Left colon (tissue), 2 donors: ENCODE measurements at regions not wholly inside any gene's neighbourhood (a gene's known extent, or its start where the extent isn't known, plus 50 kb on each side); places are given as distances from the start of the nearest gene placed in this dataset.

Experiments
- ATAC-seq: fragments of 200-7000 bp; cut with Tn5 transposase; one replicate; pipeline ENCODE4 v1.9.1; 2020; ENCODE audit warnings: mild to moderate bottlenecking, moderate library complexity
- DNase-seq, 2 donors: peaks; one replicate each; pipeline ENCODE4 v3.0.0-alpha.2; 2020
- intact Hi-C, 2 donors: fragments of 100-400 bp; cut with DNase I in 1 of 2; cut with micrococcal nuclease in 1 of 2; formaldehyde crosslinking; loops; one replicate each; pipeline versions ENCODE4 v1.11.2 to v1.14.0; 2022; cut with DNase I, micrococcal nuclease
- donor health status: DM: no; HTN: no; CAD: no.
- donor health status: DM: yes; HTN: yes; CAD: no.

DNA sequence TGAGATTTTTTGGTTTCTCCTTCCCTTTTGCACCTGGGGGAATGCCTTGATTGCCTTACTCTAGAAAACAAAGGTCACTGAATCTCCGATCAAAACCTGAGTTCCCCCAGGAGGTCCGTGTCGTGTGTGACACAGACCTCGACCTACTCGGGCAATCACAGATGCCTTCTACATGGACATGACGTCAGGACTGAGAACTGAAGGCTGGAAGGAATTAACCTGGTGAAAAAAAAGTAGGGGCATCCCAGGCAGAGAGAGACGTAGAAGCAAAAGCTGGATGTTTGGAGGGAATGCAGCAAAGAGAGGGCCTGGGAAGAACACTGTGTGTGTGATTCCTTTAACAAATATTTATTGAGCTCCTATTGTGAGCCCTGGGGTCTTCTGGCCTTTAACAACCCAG lies 178.0 kb downstream of the PRDM2 start:
- no peak for ATAC-seq
- DNase-seq: no peak
- intact Hi-C loops: no loop called here

- no peak for DNase-seq
- ATAC-seq: no peak
- intact Hi-C loops: no loop called here
Measured at GRCh38 chr1:13878451-13878850, 178.5 kb downstream of the PRDM2 start.

DNA sequence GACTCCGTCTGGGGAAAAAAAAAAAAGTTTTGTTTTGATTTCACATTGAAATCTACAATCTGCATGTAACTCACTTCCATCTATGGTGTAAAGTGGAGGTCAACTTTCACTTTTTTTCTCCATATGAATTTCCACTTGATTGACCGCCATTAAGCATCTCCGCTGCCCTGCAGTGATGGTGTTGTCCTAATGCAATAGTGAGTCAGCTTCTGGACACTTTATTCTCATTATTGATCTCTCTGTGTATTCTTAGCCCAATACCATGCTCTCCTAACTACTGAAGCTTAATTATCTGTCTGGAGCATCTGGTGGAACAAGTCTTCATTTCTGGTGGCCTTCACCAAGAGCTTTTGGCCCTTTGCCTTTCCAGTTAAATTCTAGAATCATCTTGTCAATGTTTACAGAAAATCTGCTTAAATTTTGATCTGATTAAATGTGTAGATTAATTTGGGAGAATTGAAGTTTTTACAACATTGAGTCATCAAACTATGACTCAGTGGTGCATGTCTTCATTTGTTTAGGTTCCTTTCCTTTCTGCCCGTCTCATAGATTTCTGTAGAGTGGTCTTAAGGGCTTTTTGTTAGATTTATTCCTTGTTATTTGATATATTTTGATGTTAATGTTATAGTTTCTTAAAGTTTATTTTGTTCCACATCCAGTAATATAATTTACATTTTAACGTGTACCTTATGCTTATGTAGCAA lies 181.5 kb downstream of the PRDM2 start:
- intact Hi-C loops: no loop called here
- ATAC-seq (no peak), DNase-seq (no peak)

GRCh38 chr1:13888351-13888986 lies 188.5 kb downstream of the PRDM2 start:
- DNase-seq (peak; percentile 67 to 78), ATAC-seq (peak; percentile 78)
- intact Hi-C loops: no loop called here

GRCh38 chr1:13889495-13889894 lies 189.5 kb downstream of the PRDM2 start:
- peak; percentile 68 for ATAC-seq
- no peak for DNase-seq
- intact Hi-C loops: no loop called here

- no peak for DNase-seq
- intact Hi-C loops: no loop called here
- no peak for ATAC-seq
Measured at GRCh38 chr1:13890766-13891165, 190.8 kb downstream of the PRDM2 start.

DNA sequence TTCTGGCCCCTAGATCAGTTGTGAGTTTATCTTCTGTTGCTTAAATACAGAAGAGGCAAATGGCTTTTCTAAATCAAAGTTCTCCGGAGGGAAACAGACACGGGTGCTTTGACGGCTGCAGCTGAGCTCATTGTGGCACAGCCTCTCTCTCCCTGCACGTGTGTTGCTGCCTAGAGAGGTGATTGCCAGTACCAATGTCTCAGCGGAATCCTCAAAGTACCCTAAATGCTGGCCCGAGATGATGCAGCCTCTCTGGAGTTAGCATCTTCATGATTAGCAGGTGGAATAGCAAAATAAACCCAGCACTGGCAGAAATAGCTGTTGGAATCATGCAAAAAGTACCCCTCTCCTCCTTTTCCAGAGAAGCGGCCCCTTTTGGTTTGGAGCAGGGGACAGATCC lies 192.2 kb downstream of the PRDM2 start:
- intact Hi-C loops: no loop called here
- no peak for ATAC-seq
- DNase-seq: no peak

DNA sequence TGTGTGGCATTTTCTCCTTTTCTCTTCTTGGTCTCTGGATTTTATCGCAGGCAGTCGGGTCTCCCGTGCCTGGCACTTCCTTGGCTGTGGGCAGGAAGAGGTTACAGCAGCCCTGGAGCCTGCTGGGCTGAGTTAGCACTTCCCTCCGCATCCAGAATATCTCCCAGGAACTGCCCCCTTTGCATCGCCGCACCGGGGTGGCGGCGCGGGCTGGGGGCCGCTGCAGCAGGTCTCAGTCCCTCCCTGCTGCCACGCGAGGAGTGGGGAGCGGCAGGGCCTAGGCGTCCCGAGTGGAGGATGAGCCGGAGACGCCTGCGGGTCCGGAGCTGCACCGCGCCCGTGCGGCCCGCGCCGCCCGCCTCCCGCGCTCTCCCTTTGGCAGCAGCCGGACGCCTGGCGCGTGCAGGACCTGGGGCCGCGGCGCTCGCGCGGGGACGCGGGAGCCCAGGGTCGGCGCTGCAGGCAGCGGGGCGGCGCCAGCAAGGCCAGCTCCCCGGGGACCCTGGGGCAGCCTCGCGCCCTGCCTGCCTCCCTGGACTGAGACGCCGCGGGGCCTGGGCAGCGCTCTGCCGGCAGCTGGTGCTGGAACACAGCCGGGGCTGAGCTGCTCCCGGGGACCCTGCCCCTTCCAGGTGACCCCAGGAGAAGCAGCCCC lies 192.8 kb downstream of the PRDM2 start:
- DNase-seq (peak in 1 of 2 donors; percentile 25), ATAC-seq (peak; percentile 50)
- intact Hi-C loops: no loop called here

DNA sequence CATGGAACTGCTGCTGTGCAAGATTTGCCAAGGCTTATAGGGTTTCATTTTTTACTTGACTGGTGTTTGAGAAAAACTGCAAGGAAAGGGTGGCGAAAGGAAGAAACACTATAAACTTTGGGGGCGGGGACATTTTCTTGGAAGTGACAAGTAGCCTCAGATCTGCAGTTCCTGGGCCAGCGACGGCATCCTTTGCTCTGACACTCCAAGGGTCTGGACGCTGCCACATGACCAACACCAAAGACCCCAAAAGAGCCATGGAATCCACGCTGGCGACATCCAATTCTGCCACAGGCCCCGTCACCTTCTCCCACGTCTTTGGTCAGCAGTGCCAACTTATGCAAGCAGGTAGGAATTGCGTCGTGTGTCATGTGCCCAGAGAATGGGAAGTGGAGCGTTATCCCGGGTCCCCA lies 193.4 kb downstream of the PRDM2 start:
- intact Hi-C loops: no loop called here
- peak; percentile 19 for ATAC-seq
- peak; percentile 21 to 41 for DNase-seq

DNA sequence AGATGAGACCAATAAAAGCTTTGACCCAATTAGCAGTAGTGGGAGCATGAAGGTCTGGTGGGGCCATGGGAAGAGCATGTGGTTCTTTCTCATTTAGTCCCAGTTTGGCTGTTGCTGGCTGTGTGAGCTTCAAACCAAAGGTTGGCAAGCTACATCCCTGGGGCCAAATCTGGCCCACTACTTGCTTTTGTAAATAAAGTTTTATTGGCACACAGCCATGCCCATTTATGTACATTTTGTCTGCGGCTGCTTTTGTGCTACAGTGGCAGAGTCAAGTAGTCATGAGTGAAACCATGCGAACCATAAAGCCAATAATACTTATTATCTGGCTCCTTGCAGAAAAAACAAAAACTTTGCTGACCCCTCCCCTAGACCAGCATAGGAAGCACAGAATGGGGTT lies 196.9 kb downstream of the PRDM2 start:
- DNase-seq (no peak), ATAC-seq (no peak)
- intact Hi-C loops: no loop called here

DNA sequence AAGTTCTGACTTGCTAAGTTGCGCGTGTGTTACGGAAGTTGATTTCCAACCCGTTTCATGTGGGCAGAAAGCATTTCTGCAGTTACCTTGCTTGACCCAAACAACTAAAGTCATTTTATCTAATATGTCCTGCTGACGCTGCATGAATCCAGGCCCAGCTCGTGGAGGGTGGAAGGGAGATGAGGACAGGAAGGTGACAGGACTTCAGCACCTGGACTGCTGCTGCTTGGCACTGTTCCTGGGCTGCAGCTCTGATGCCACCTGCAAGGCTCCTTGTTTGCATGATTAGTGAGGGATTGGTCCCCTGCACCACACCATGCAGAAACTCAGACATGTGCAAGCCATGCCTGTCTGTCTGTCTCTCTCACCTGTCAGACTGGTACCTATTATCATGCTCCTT lies 198.4 kb downstream of the PRDM2 start:
- ATAC-seq (no peak), DNase-seq (no peak)
- intact Hi-C loops: no loop called here

DNA sequence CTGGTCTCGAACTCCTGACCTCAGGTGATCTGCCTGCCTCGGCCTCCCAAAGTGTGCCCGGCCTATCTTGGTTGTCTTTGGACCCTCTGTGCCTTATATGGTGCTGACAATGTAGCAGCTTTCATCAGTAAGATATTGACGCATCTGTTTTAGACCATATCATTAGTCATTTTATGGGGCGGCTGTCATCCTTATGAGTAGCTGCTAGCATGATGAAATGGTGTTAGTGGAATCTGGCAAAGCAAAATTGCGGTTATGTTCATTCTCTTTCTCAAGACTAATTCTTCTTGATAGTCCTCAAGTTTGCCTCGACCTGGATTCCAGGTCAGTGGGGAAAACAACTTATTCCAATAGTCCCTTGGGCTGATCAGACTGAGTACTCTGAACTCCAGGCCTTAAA lies 199.9 kb downstream of the PRDM2 start:
- DNase-seq: no peak
- intact Hi-C loops: no loop called here
- no peak for ATAC-seq

DNA sequence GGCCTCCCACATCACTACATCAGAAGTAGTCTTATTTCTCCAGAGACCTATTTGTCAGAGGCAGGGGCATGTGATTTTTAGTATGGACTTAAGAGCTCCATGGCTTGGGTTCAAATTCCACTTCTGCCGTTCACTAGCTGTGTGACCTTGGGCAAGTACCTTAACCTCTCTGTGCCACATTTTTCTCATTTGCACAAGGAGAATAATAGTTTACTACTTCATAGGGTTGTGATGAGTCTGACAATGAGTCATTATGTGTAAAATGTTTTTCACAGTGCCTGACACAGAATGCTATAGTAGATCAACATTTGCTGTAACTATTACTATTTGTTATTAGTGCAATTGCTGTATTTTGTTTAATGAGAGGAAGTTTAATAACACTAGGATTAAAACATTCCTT lies 200.6 kb downstream of the PRDM2 start:
- no peak for DNase-seq
- intact Hi-C loops: no loop called here
- no peak for ATAC-seq

DNA sequence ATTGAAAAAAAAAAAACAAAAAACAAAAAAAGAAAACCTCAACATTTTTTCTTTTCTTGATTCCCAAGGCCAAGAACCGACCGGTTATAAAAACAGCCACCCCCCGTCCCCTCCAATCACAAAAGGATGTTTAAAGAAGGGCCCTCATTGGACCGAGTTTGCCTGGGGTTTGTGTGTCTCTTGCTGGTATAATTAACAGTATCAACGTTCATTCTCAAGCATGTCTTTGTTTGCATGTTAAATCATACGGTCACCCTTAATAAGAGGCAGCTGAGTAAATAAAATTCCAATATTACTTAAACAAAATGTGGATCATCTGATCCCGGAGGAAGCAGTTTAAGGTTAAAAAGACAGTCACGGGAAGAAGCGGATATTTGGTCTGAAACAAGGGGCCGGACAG lies 201.1 kb downstream of the PRDM2 start:
- intact Hi-C loops: no loop called here
- ATAC-seq: no peak

DNA sequence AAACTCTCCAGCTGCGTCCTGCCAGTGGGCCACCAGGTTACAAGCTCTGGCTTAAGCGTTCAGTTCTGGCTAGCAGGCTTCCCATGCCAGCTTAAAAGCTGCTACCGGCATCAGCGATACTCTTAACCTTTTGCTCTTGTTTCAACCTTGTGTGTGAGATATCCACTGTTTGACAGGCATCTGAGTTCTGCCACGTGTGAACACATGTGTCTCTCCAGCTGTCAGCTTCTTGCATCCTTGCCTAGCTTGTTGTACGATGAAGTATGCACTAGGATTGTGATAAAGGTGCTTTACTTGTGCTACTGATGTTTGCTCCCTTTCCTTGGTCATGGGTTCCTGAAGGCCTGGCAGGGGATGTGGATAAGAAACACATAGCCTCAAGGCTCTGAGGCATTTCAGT lies 201.6 kb downstream of the PRDM2 start:
- ATAC-seq (no peak), DNase-seq (no peak)
- intact Hi-C loops: no loop called here

More for the DNA sequence above, 201.1 kb downstream of the PRDM2 start:
- DNase-seq: no peak

- DNase-seq: no peak
- no peak for ATAC-seq
- intact Hi-C loops: no loop called here
Measured at GRCh38 chr1:13908128-13908527, 208.1 kb downstream of the PRDM2 start.

GRCh38 chr1:13911697-13912619 lies 212.0 kb downstream of the PRDM2 start:
- ATAC-seq (no peak), DNase-seq (no peak)
- intact Hi-C loops: no loop called here

GRCh38 chr1:13913396-13913795 lies 213.4 kb downstream of the PRDM2 start:
- intact Hi-C loops: no loop called here
- DNase-seq: no peak
- no peak for ATAC-seq

DNA sequence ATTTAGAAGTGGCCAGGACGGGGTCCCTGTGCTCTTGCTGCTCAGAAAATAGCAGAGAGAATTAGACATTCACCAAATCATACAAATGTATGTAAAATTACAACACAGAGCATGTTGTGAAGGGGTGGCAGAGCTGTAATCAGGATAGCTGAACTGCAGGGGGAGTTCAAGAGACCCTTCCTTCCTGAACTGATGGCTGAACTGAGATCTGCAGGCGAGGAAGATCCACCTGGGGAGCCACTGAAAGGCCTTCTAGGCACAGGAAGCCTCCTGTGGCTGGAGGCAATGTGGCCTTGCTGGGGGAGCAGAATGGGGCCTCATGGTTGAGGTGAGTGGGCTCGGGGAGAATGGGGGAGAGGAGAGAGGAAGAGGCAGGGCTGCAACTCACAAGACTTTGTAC lies 216.5 kb downstream of the PRDM2 start:
- DNase-seq (no peak), ATAC-seq (no peak)
- intact Hi-C loops: no loop called here
